Motor neuron (in vitro differentiated cells): ENCODE measurements at regions not wholly inside any gene's neighbourhood (a gene's known extent, or its start where the extent isn't known, plus 50 kb on each side); places are given as distances from the start of the nearest gene placed in this dataset.
A peak's percentile ranks its signal among the peaks of the same experiment; 100 is the strongest.

Experiments used
- ATAC-seq, 8 experiments: fragments of 200-7000 bp; cut with Tn5 transposase; replicated peaks in 6 of 8; 2 replicates each; pipeline ENCODE4 v1.8.0; 2021; ENCODE audit warnings: mild to moderate bottlenecking in 8 of 8, moderate library complexity in 8 of 8
- H3K27ac ChIP-seq, 2 donors: fragments of 250-450 bp; sonication (Bioruptor Pico); 2 replicates each; pipeline ENCODE4 v1.9.0; 2021; ENCODE audit warnings: antibody characterized with exemption in 2 of 2, mild to moderate bottlenecking in 2 of 2, moderate library complexity in 1 of 2
- H3K4me1 ChIP-seq, 2 donors: fragments of 250-450 bp; sonication (Bioruptor Pico); replicated peaks in 1 of 2; 2 replicates each; pipeline ENCODE4 v1.6.1; 2021; ENCODE audit warnings: antibody characterized with exemption in 2 of 2, mild to moderate bottlenecking in 2 of 2, moderate library complexity in 1 of 2
- H3K4me3 ChIP-seq, 5 donors: fragments of 250-450 bp; sonication (Bioruptor Pico); 2 replicates each; pipeline ENCODE4 v1.9.0; 2021; ENCODE audit warnings: antibody characterized with exemption in 5 of 5, mild to moderate bottlenecking in 5 of 5, moderate library complexity in 4 of 5
- WGBS, 10 experiments: fragments of 450-650 bp; shearing (Covaris generic); methylation state at CpG; one replicate each; pipeline ENCODE4 v1.0.0; 2022; 5-methylcytosine and 5-hydroxymethylcytosine counted together
- in situ Hi-C, 9 experiments: fragments of 400-800 bp; cut with MboI; loops; one replicate each; pipeline ENCODE4 v1.15.0; 2021; ENCODE audit warnings: low sequenced_read_pairs in 9 of 9, low pct_unique_long_range_greater_than_20kb in 2 of 9; ENCODE audit not compliant: unreplicated experiment in 9 of 9

GRCh38 chrX:95628796-95629195 is 1055.8 kb upstream of the DIAPH2 start:
- in situ Hi-C loops = no loop called here
- no peak overlapping the region for H3K4me3 ChIP-seq
- H3K27ac ChIP-seq = no peak overlapping the region
- H3K4me1 ChIP-seq = no peaks in the 10 kb centered on the region
- 33 to 100% (median 80%) methylated on average over 1 of the region's 1 CpG; no CpG with 5 or more reads in 3 of the 10 experiments for WGBS, 10 experiments
- no peak for ATAC-seq

DNA sequence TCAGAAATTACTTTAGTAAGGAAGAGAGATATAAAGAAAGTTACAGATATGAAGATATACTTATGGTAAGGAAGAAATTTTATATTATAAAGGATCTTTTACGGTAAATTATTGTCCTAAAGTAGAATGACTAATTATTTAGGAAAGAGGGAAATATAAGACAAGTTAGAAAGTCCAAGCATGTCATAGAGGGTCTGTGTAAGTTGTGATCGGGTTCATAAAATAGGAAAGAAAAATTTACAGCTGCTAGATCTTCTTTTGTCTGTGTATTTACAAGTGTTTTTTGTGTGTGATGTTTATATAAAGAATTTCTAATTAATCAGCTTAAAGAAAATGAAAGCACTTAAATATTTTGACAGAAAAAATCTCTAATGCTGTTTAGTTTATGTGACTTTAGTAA is 1054.9 kb upstream of the DIAPH2 start:
- Histone ChIP-seq H3K4me1 (no peaks in the 10 kb centered on the region), H3K4me3 (no peak overlapping the region), H3K27ac (no peak overlapping the region)
- WGBS, 10 experiments = 0 to 100% (median 15%) methylated on average over 1 to 2 of the region's 2 CpGs; no CpG with 5 or more reads in 2 of the 10 experiments
- in situ Hi-C loops = no loop called here
- no peak for ATAC-seq

- Histone ChIP-seq H3K27ac (no peak overlapping the region), H3K4me1 (peaks cover 0 to 9% of the 10 kb centered on the region in 2 donors), H3K4me3 (no peak overlapping the region)
- 0 to 83% (median 54%) methylated on average over 1 to 2 of the region's 2 CpGs; no CpG with 5 or more reads in 4 of the 10 experiments for WGBS, 10 experiments
- in situ Hi-C loops = no loop called here
- no peak for ATAC-seq
Observed at GRCh38 chrX:95640226-95640625, 1044.4 kb upstream of the DIAPH2 start.

DNA sequence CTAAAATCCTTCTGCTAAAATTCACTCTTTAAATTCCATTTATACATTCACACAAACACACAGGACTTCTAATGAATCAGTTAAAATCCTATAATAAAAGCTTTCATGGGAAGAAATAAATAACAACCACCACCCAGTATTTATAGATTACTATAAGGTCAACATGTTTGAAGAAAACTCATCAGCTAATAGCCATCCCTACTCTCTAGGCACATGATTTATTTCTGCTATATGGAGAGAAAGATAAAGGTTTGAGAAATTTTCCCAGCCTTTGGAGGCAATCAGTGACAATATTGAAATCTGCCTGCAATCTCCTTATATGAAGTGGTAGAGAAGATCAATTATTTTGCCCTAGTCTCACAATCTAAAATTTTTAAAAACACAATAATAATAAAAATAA is 1038.9 kb upstream of the DIAPH2 start:
- no peak overlapping the region for H3K27ac ChIP-seq
- ATAC-seq = peak in 5 of 8 experiments; percentile 38 to 62 (median 51)
- peaks cover 0 to 13% of the 10 kb centered on the region in 2 donors for H3K4me1 ChIP-seq
- in situ Hi-C loops = no loop called here
- H3K4me3 ChIP-seq = no peak overlapping the region

DNA sequence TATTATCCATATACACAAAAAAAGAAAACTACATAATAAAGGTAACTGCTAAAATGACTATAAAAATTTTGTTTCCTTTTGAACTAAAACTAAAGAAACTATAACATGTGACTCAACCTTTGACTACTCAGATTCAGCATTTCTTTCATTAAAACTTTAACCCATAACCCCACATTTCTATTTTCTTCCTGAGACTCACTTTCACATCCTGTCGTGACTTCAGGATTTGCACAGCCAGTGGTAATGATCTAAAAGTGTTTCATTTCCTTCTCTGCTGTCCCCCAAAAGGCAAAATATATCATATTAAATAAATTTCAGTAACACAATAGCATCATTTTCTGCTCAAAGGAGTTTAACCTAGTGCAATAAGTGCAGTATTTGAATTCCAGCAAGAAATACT is 1022.4 kb upstream of the DIAPH2 start:
- Histone ChIP-seq H3K4me3 (no peak overlapping the region), H3K4me1 (no peaks in the 10 kb centered on the region), H3K27ac (no peak overlapping the region)
- ATAC-seq = no peak
- in situ Hi-C loops = no loop called here
- 0 to 86% (median 45%) methylated on average over 1 of the region's 1 CpG; no CpG with 5 or more reads in 5 of the 10 experiments for WGBS, 10 experiments

DNA sequence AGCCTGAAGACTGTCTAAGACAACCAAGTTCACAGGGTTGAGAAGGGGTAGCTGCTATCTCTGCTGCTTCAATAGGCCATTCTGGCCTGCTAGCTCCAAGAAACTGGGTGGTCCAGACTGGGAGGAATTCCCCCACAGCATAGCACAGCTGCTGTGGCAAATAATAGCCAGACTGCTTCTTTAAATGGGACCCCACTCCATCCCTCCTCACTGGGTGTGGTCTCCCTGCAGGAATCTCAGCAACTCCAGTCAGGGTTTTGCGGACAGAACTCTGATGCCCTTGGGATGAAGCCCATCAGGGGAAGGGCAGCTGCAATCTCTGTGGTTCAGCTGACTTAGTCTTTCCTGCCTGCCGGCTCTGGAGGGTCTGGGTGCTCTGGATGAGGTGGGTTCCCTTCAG is 1018.6 kb upstream of the DIAPH2 start:
- in situ Hi-C loops = no loop called here
- ATAC-seq = no peak
- no peaks in the 10 kb centered on the region for H3K4me1 ChIP-seq
- 0 to 100% (median 60%) methylated on average over 1 of the region's 2 CpGs; no CpG with 5 or more reads in 7 of the 10 experiments for WGBS, 10 experiments
- H3K4me3 ChIP-seq = no peak overlapping the region
- no peak overlapping the region for H3K27ac ChIP-seq

GRCh38 chrX:95675011-95675410 is 1009.6 kb upstream of the DIAPH2 start:
- Histone ChIP-seq H3K27ac (no peak overlapping the region), H3K4me3 (no peak overlapping the region), H3K4me1 (no peaks in the 10 kb centered on the region)
- peak in 1 of 8 experiments; percentile 28 for ATAC-seq
- 0 to 100% (median 60%) methylated on average over 1 to 2 of the region's 2 CpGs; no CpG with 5 or more reads in 5 of the 10 experiments for WGBS, 10 experiments
- in situ Hi-C loops = no loop called here

GRCh38 chrX:95675794-95676193 is 1008.8 kb upstream of the DIAPH2 start:
- in situ Hi-C loops = no loop called here

DNA sequence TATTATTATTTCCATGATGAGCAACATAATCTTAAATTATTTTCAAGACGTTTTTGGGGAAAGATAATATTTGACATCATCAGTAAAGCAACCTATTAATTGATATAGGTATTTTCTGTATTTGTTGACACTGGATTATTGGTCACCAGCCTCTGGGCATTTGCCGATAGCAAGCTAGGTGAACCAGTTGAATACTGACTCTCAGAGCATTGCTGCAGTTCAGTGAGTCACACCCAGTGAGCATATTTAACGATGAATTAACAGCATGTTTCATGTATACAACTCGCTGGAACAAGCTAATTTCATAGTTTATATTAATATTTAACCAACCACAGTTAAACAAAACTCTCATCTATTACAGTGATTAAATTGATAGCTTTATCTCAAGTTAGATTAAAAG is 1006.0 kb upstream of the DIAPH2 start:
- Histone ChIP-seq H3K4me1 (no peaks in the 10 kb centered on the region), H3K4me3 (no peak overlapping the region), H3K27ac (no peak overlapping the region)
- 0 to 100% (median 43%) methylated on average over 1 to 4 of the region's 4 CpGs; no CpG with 5 or more reads in 4 of the 10 experiments for WGBS, 10 experiments
- ATAC-seq = no peak
- in situ Hi-C loops = no loop called here

More at GRCh38 chrX:95675794-95676193, 1008.8 kb upstream of the DIAPH2 start:
- no peak overlapping the region for H3K27ac ChIP-seq
- no peak overlapping the region for H3K4me3 ChIP-seq
- WGBS, 10 experiments = 43 to 100% (median 100%) methylated on average over 1 to 3 of the region's 3 CpGs; no CpG with 5 or more reads in 6 of the 10 experiments
- no peaks in the 10 kb centered on the region for H3K4me1 ChIP-seq
- no peak for ATAC-seq

- Histone ChIP-seq H3K4me1 (no peaks in the 10 kb centered on the region), H3K27ac (no peak overlapping the region), H3K4me3 (no peak overlapping the region)
- peak in 3 of 8 experiments; percentile 23 to 65 (median 34) for ATAC-seq
- 0 to 37% (median 20%) methylated on average over 1 to 2 of the region's 2 CpGs; no CpG with 5 or more reads in 7 of the 10 experiments for WGBS, 10 experiments
- in situ Hi-C loops = no loop called here
Observed at GRCh38 chrX:95693365-95693764, 991.3 kb upstream of the DIAPH2 start.

DNA sequence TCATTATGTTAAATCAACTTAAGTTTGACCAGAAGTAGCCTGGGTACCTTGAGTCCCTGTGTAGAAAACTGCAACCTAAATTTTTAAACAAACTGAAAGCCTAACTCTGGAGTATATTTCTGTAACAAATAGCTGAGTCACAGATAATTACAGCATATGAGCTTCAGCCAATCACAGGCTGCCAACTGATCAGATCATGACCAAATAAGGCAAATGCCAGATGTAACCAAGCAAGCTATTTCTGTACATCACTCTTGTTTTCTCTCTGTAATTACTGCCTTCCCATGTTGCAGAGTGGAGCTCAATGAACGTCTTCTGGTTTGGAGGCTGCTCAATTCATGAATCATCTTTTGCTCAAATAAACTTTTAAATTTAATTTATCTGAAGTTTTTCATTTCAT is 980.9 kb upstream of the DIAPH2 start:
- ATAC-seq = peak in 2 of 8 experiments; percentile 54 to 64
- H3K27ac ChIP-seq = no peak overlapping the region
- in situ Hi-C loops = no loop called here
- H3K4me3 ChIP-seq = no peak overlapping the region
- WGBS, 10 experiments = 57 to 78% methylated on average over 1 of the region's 1 CpG; no CpG with 5 or more reads in 8 of the 10 experiments
- H3K4me1 ChIP-seq = no peaks in the 10 kb centered on the region

DNA sequence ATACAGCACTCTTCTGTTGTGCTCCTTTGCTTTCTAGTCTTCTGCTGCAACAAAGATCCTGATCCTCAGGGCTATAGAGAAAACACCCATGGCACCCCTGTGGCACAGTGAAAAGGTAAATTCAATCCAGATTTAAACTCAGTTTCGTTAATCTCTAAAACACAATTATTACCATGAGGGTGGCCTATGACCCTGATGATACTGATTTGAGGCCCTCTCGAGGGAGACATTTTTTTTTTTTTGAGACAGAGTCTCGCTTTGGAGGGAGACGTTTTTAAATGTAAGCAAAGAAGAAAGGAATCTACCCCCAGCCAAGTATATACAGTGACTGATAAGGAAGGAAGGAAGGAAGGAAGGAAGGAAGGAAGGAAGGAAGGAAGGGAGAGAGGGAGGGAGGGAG is 967.8 kb upstream of the DIAPH2 start:
- no peak overlapping the region for H3K27ac ChIP-seq
- no peaks in the 10 kb centered on the region for H3K4me1 ChIP-seq
- whole genome bisulfite sequencing, 10 experiments = 0 to 80% (median 17%) methylated on average over 1 to 3 of the region's 4 CpGs; no CpG with 5 or more reads in 6 of the 10 experiments
- in situ Hi-C loops = no loop called here
- no peak for ATAC-seq
- H3K4me3 ChIP-seq = no peak overlapping the region

GRCh38 chrX:95718746-95719145 is 965.9 kb upstream of the DIAPH2 start:
- no peak for ATAC-seq
- WGBS, 10 experiments = 0 to 100% (median 61%) methylated on average over 1 to 4 of the region's 4 CpGs; no CpG with 5 or more reads in 7 of the 10 experiments
- Histone ChIP-seq H3K27ac (no peak overlapping the region), H3K4me1 (no peaks in the 10 kb centered on the region), H3K4me3 (no peak overlapping the region)
- in situ Hi-C loops = no loop called here

DNA sequence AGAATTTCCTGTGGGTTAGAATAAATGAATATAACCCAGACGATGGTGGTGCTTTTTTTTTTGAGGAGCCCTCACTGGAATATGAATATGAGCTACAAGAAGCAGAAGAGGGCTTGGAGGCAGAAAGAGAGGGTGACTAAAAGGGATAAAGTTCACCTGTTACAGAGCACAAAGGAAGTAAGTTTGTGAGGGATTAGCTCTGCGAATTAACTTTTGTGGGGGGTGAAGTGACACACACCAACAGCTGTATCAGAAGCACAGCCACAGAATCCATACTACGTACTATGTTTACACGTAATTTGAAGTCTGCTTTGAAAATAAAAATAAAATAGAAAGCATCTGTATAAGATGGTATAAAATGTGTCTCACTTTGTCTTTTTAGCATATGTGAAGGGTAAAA is 963.6 kb upstream of the DIAPH2 start:
- in situ Hi-C loops = no loop called here
- no peaks in the 10 kb centered on the region for H3K4me1 ChIP-seq
- H3K4me3 ChIP-seq = no peak overlapping the region
- whole genome bisulfite sequencing, 10 experiments = 0 to 63% (median 28%) methylated on average over 1 to 4 of the region's 4 CpGs; no CpG with 5 or more reads in 4 of the 10 experiments
- no peak overlapping the region for H3K27ac ChIP-seq
- no peak for ATAC-seq
